ENCODE measurements at regions not wholly inside any gene's neighbourhood (a gene's known extent, or its start where the extent isn't known, plus 50 kb on each side); places are given as distances from the start of the nearest gene placed in this dataset.
A peak's percentile ranks its signal among the peaks of the same experiment; 100 is the strongest.

- DNase-seq (ENCODE audit: low read depth) (no peak), FAIRE-seq (no peak)
- Histone ChIP-seq H3K4me3 (ENCODE audit: low read depth, low read length) (no peak overlapping the region), H3K27me3 (ENCODE audit: control insufficient read depth, insufficient read depth, low read length) (no peaks in the 10 kb centered on the region), H3K36me3 (ENCODE audit: control insufficient read depth, insufficient read depth, low read length) (no peaks in the 10 kb centered on the region)
- TF ChIP-seq CTCF (IDR thresholded peaks at IDR 0.05; ENCODE audit: insufficient read depth, low read length, severe bottlenecking) = no peak
Observed at GRCh38 chr11:127358160-127358559, 357.6 kb upstream of the KIRREL3 start.

GRCh38 chr11:127350476-127350875, 349.9 kb upstream of the KIRREL3 start:
- TF ChIP-seq CTCF (IDR thresholded peaks at IDR 0.05; ENCODE audit: insufficient read depth, low read length, severe bottlenecking) = no peak
- FAIRE-seq (no peak), DNase-seq (ENCODE audit: low read depth) (no peak)
- H3K27me3 ChIP-seq (ENCODE audit: control insufficient read depth, insufficient read depth, low read length) = no peaks in the 10 kb centered on the region
- no peak overlapping the region for H3K4me3 ChIP-seq (ENCODE audit: low read depth, low read length)
- no peaks in the 10 kb centered on the region for H3K36me3 ChIP-seq (ENCODE audit: control insufficient read depth, insufficient read depth, low read length)

- H3K36me3 ChIP-seq (ENCODE audit: control insufficient read depth, insufficient read depth, low read length) = no peaks in the 10 kb centered on the region
- H3K27me3 ChIP-seq (ENCODE audit: control insufficient read depth, insufficient read depth, low read length) = no peaks in the 10 kb centered on the region
- FAIRE-seq (no peak), DNase-seq (ENCODE audit: low read depth) (peak; percentile 13)
- H3K4me3 ChIP-seq (ENCODE audit: low read depth, low read length) = no peak overlapping the region
- TF ChIP-seq CTCF (IDR thresholded peaks at IDR 0.05; ENCODE audit: insufficient read depth, low read length, severe bottlenecking) = peak; percentile 62
Observed at GRCh38 chr11:127345819-127346459, 345.4 kb upstream of the KIRREL3 start.

GRCh38 chr11:127340438-127340837, 339.9 kb upstream of the KIRREL3 start:
- no peak for FAIRE-seq
- Histone ChIP-seq H3K27me3 (ENCODE audit: control insufficient read depth, insufficient read depth, low read length) (no peaks in the 10 kb centered on the region), H3K36me3 (ENCODE audit: control insufficient read depth, insufficient read depth, low read length) (no peaks in the 10 kb centered on the region), H3K4me3 (ENCODE audit: low read depth, low read length) (no peak overlapping the region)
- no peak for TF ChIP-seq CTCF (IDR thresholded peaks at IDR 0.05; ENCODE audit: insufficient read depth, low read length, severe bottlenecking)
- no peak for DNase-seq (ENCODE audit: low read depth)

GRCh38 chr11:127339376-127339775, 338.8 kb upstream of the KIRREL3 start:
- no peak for TF ChIP-seq CTCF (IDR thresholded peaks at IDR 0.05; ENCODE audit: insufficient read depth, low read length, severe bottlenecking)
- no peak for DNase-seq (ENCODE audit: low read depth)
- Histone ChIP-seq H3K27me3 (ENCODE audit: control insufficient read depth, insufficient read depth, low read length) (no peaks in the 10 kb centered on the region), H3K36me3 (ENCODE audit: control insufficient read depth, insufficient read depth, low read length) (no peaks in the 10 kb centered on the region), H3K4me3 (ENCODE audit: low read depth, low read length) (no peak overlapping the region)
- no peak for FAIRE-seq

Measured in bronchial epithelial cell (primary cell).